Breast epithelium (tissue), 3 donors: ENCODE measurements at regions not wholly inside any gene's neighbourhood (a gene's known extent, or its start where the extent isn't known, plus 50 kb on each side); places are given as distances from the start of the nearest gene placed in this dataset.

Source experiments
- CTCF ChIP-seq, 3 donors: fragments of 450-650 bp; IDR thresholded peaks; one replicate each; pipeline ENCODE4 v1.5.1; 2016 to 2017; ENCODE audit warnings: antibody characterized with exemption in 3 of 3, mild to moderate bottlenecking in 3 of 3, moderate library complexity in 3 of 3
- POLR2A ChIP-seq: fragments of 450-650 bp; IDR thresholded peaks from one replicate; pipeline ENCODE4 v1.6.1; 2016; ENCODE audit warnings: antibody characterized with exemption, mild to moderate bottlenecking, moderate library complexity
- POLR2AphosphoS5 ChIP-seq, 3 donors: sonication (generic); formaldehyde crosslinking; IDR thresholded peaks; one replicate each; pipeline ENCODE4 v1.6.1; 2017; ENCODE audit warnings: antibody characterized with exemption in 3 of 3

- TF ChIP-seq CTCF (IDR thresholded peaks at IDR 0.05): no peak
- TF ChIP-seq POLR2A: no peak
- TF ChIP-seq POLR2AphosphoS5 (IDR thresholded peaks at IDR 0.05): no peak
Observed at GRCh38 chr2:13813236-13813635, 819.3 kb upstream of the LRATD1 start.
